H9 (cell line): ENCODE measurements at regions not wholly inside any gene's neighbourhood (a gene's known extent, or its start where the extent isn't known, plus 50 kb on each side); places are given as distances from the start of the nearest gene placed in this dataset.

Source experiments
- DNase-seq: peaks from one replicate; pipeline ENCODE4 v3.0.0-alpha.2; 2017
- H2AFZ ChIP-seq: one replicate; pipeline ENCODE4 v1.6.1; 2013; ENCODE audit warnings: mild to moderate bottlenecking, low read length, control low read depth, moderate library complexity
- H2AK5ac ChIP-seq: 2 replicates; pipeline ENCODE4 v1.6.1; 2013; ENCODE audit warnings: low read length, control low read depth, mixed read lengths; ENCODE audit not compliant: insufficient read length
- H2BK120ac ChIP-seq: one replicate; pipeline ENCODE4 v1.6.1; 2013; ENCODE audit warnings: low read depth, mild to moderate bottlenecking, low read length, control low read depth, inconsistent platforms; ENCODE audit not compliant: poor library complexity, severe bottlenecking
- H2BK12ac ChIP-seq: 2 replicates; pipeline ENCODE4 v1.6.1; 2013; ENCODE audit warnings: low read length, control low read depth, mixed read lengths, low read depth; ENCODE audit not compliant: insufficient read length
- H2BK15ac ChIP-seq: 2 replicates; pipeline ENCODE4 v1.6.1; 2013; ENCODE audit warnings: low read depth, low read length, control low read depth
- H2BK20ac ChIP-seq: one replicate; pipeline ENCODE4 v1.6.1; 2013; ENCODE audit warnings: low read depth, mild to moderate bottlenecking, low read length, control low read depth, inconsistent platforms; ENCODE audit not compliant: poor library complexity, severe bottlenecking
- H2BK5ac ChIP-seq: 2 replicates; pipeline ENCODE4 v1.6.1; 2013; ENCODE audit warnings: low read length, control low read depth, mixed read lengths; ENCODE audit not compliant: insufficient read length
- H3K14ac ChIP-seq: 2 replicates; pipeline ENCODE4 v1.6.1; 2013; ENCODE audit warnings: low read length, control low read depth; ENCODE audit not compliant: insufficient read depth
- H3K18ac ChIP-seq: 2 replicates; pipeline ENCODE4 v1.6.1; 2013; ENCODE audit warnings: low read depth, mild to moderate bottlenecking, mixed read lengths, low read length, control low read depth; ENCODE audit not compliant: insufficient read length
- H3K23ac ChIP-seq: 2 replicates; pipeline ENCODE4 v1.6.1; 2013; ENCODE audit warnings: low read length, control low read depth, mixed read lengths, low read depth; ENCODE audit not compliant: insufficient read length
- H3K23me2 ChIP-seq: 2 replicates; pipeline ENCODE4 v1.6.1; 2013; ENCODE audit warnings: low read depth, mild to moderate bottlenecking, mixed read lengths, low read length, control low read depth; ENCODE audit not compliant: insufficient read length, poor library complexity, severe bottlenecking
- H3K27ac ChIP-seq: 2 replicates; pipeline ENCODE4 v1.5.1; 2013; ENCODE audit warnings: low read length, control low read depth, mixed read lengths, low read depth; ENCODE audit not compliant: insufficient read length
- H3K27me3 ChIP-seq: 2 replicates; pipeline ENCODE4 v1.6.1; 2013; ENCODE audit warnings: low read length, control low read depth, inconsistent platforms; ENCODE audit not compliant: insufficient read depth
- H3K4ac ChIP-seq: 2 replicates; pipeline ENCODE4 v1.6.1; 2013; ENCODE audit warnings: low read depth, mild to moderate bottlenecking, control low read depth, inconsistent platforms, low read length, moderate library complexity
- H3K4me1 ChIP-seq: 2 replicates; pipeline ENCODE4 v1.6.1; 2013; ENCODE audit warnings: low read length, control low read depth, inconsistent platforms; ENCODE audit not compliant: insufficient read depth
- H3K4me2 ChIP-seq: 2 replicates; pipeline ENCODE4 v1.6.1; 2013; ENCODE audit warnings: low read length, control low read depth, mixed read lengths; ENCODE audit not compliant: insufficient read length, insufficient read depth
- H3K56ac ChIP-seq: 2 replicates; pipeline ENCODE4 v1.6.1; 2013; ENCODE audit warnings: low read depth, mild to moderate bottlenecking, mixed read lengths, low read length, control low read depth; ENCODE audit not compliant: insufficient read length
- H3K79me1 ChIP-seq: 2 replicates; pipeline ENCODE4 v1.6.1; 2013; ENCODE audit warnings: low read depth, mild to moderate bottlenecking, moderate library complexity, low read length, control low read depth, inconsistent platforms; ENCODE audit not compliant: insufficient read depth, poor library complexity, severe bottlenecking
- H3K79me2 ChIP-seq: 2 replicates; pipeline ENCODE4 v1.6.1; 2013; ENCODE audit warnings: low read length, control low read depth, inconsistent platforms; ENCODE audit not compliant: insufficient read depth
- H3K9ac ChIP-seq: 2 replicates; pipeline ENCODE4 v1.6.1; 2013; ENCODE audit warnings: low read length, control low read depth, mixed read lengths; ENCODE audit not compliant: insufficient read length; ENCODE audit errors: extremely low read depth
- H3K9me3 ChIP-seq: one replicate; pipeline ENCODE4 v1.6.1; 2013; ENCODE audit warnings: low read depth, low read length, inconsistent platforms; ENCODE audit not compliant: control insufficient read depth
- H3T11ph ChIP-seq: one replicate; pipeline ENCODE4 v1.6.1; 2013; ENCODE audit warnings: mild to moderate bottlenecking, low read length, control low read depth, inconsistent platforms
- H4K20me1 ChIP-seq: one replicate; pipeline ENCODE4 v1.6.1; 2013; ENCODE audit not compliant: control insufficient read depth, insufficient read length, insufficient read depth
- H4K5ac ChIP-seq: 2 replicates; pipeline ENCODE4 v1.6.1; 2013; ENCODE audit warnings: low read depth, mild to moderate bottlenecking, mixed read lengths, low read length, control low read depth; ENCODE audit not compliant: insufficient read length
- H4K8ac ChIP-seq: replicated peaks from 2 replicates; pipeline ENCODE4 v1.6.1; 2013; ENCODE audit warnings: low read length, control low read depth, mixed read lengths, low read depth; ENCODE audit not compliant: insufficient read length
- H4K91ac ChIP-seq: 2 replicates; pipeline ENCODE4 v1.6.1; 2013; ENCODE audit warnings: low read depth, mild to moderate bottlenecking, moderate library complexity, mixed read lengths, low read length, control low read depth; ENCODE audit not compliant: insufficient read length
- H3K27ac Mint-ChIP-seq, 3 experiments: 2 replicates in 2 of 3; 3 replicates in 1 of 3; pipeline ENCODE4 v1.8.0; 2020 to 2021; ENCODE audit warnings: mixed read lengths in 3 of 3, mild to moderate bottlenecking in 1 of 3, moderate library complexity in 1 of 3
- H3K27me3 Mint-ChIP-seq: 2 replicates; pipeline ENCODE4 v1.8.0; 2021; ENCODE audit warnings: low read depth, mild to moderate bottlenecking, moderate library complexity, mixed read lengths
- H3K36me3 Mint-ChIP-seq, 3 experiments: 2 replicates in 2 of 3; 3 replicates in 1 of 3; pipeline ENCODE4 v1.8.0; 2020 to 2021; ENCODE audit warnings: low read depth in 3 of 3, mixed read lengths in 3 of 3; ENCODE audit not compliant: insufficient read depth in 1 of 3
- H3K4me1 Mint-ChIP-seq, 2 experiments: 2 replicates each; pipeline ENCODE4 v1.8.0; 2020; ENCODE audit warnings: mixed read lengths in 2 of 2
- H3K4me3 Mint-ChIP-seq, 2 experiments: 2 replicates in 1 of 2; 3 replicates in 1 of 2; pipeline ENCODE4 v1.8.0; 2020 to 2021; ENCODE audit warnings: mild to moderate bottlenecking in 2 of 2, mixed read lengths in 2 of 2, moderate library complexity in 1 of 2
- H3K9me3 Mint-ChIP-seq, 2 experiments: 2 replicates in 1 of 2; 3 replicates in 1 of 2; pipeline ENCODE4 v1.8.0; 2020; ENCODE audit warnings: mild to moderate bottlenecking in 2 of 2, mixed read lengths in 2 of 2, moderate library complexity in 1 of 2
- WGBS: extraction: QIAGEN DNeasy Blood & Tissue Kit; methylation state at CpG from one replicate; pipeline ENCODE4 v1.1.7; 2013; ENCODE audit warnings: missing lambda C conversion rate, low lambda C conversion rate, mixed read lengths; ENCODE audit not compliant: insufficient read length; ENCODE audit errors: extremely low coverage; 5-methylcytosine and 5-hydroxymethylcytosine counted together
- TF ChIP-seq, protein P1 (sequence below): fragments of 200-600 bp; sonication (generic); conservative IDR thresholded peaks from 3 replicates; pipeline ENCODE4 v1.8.0; 2021; ENCODE audit warnings: antibody characterized with exemption, mild to moderate bottlenecking

DNA sequence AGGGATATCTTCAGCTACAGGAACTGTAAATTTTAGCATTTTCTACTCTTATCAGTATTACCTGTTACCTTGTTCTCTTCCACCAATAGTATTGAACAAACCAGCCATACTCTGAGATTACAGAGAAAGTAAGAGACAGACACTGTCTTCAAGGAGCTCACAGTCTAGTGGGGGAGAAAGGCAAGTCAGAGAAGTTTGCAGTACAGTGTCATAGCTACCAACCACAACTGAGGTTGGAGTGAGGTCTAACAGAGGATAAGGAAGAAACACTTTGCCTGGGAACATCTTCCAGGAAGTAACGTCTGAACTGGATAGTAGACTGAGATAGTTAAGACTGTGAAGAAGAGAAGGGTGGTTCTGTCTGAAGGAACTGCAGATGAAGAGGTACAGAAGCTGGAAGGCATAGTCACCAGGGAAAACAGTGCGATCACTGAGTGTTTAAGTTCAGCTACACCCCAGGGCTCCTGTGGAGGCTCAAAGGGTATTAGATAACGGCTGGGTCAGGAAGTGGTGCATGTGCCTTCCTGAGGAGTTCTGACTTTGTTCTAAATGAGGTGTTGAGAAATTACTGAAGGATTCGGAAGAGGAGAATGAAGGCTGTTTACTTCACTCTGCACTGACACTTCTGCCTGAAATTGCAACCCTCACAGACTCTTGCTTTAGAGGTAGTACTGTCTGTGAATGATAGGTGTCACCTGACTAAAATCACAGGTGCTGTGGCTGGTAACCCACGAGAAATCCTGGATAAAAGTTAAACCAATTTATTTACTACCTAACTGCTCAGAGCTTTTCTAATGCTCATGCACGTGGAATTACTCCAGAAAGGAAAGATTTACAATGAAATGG lies 841.6 kb downstream of the MAT2B start:
- H3K56ac ChIP-seq: no peak overlapping the region
- H3K4ac ChIP-seq: no peak overlapping the region
- H3K4me3 Mint-ChIP-seq: no peak overlapping the region
- H3T11ph ChIP-seq: no peak overlapping the region
- no peak overlapping the region for H2AFZ ChIP-seq
- no peaks in the 10 kb centered on the region; a peak in 1 of 5 replicates for H3K9me3 Mint-ChIP-seq
- no peaks in the 10 kb centered on the region for H3K79me2 ChIP-seq
- H4K8ac ChIP-seq: no peak overlapping the region
- no peaks in the 10 kb centered on the region for H3K36me3 Mint-ChIP-seq
- no peak overlapping the region for H2AK5ac ChIP-seq
- no peak overlapping the region for H3K4me2 ChIP-seq
- TF ChIP-seq, protein P1, sequence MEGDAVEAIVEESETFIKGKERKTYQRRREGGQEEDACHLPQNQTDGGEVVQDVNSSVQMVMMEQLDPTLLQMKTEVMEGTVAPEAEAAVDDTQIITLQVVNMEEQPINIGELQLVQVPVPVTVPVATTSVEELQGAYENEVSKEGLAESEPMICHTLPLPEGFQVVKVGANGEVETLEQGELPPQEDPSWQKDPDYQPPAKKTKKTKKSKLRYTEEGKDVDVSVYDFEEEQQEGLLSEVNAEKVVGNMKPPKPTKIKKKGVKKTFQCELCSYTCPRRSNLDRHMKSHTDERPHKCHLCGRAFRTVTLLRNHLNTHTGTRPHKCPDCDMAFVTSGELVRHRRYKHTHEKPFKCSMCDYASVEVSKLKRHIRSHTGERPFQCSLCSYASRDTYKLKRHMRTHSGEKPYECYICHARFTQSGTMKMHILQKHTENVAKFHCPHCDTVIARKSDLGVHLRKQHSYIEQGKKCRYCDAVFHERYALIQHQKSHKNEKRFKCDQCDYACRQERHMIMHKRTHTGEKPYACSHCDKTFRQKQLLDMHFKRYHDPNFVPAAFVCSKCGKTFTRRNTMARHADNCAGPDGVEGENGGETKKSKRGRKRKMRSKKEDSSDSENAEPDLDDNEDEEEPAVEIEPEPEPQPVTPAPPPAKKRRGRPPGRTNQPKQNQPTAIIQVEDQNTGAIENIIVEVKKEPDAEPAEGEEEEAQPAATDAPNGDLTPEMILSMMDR: no peak
- H3K9me3 ChIP-seq: no peaks in the 10 kb centered on the region
- H4K91ac ChIP-seq: no peak overlapping the region
- H3K27me3 ChIP-seq: no peaks in the 10 kb centered on the region
- H4K20me1 ChIP-seq: no peaks in the 10 kb centered on the region
- H3K9ac ChIP-seq: no peak overlapping the region
- no peaks in the 10 kb centered on the region for H3K79me1 ChIP-seq
- H3K27ac Mint-ChIP-seq: no peak overlapping the region
- H3K18ac ChIP-seq: no peak overlapping the region
- no peak overlapping the region for H2BK5ac ChIP-seq
- no peak for DNase-seq
- peaks cover 3 to 8% of the 10 kb centered on the region in 2 experiments; a peak in 1 of 4 replicates for H3K4me1 Mint-ChIP-seq
- WGBS: no CpG with 5 or more reads among the region's 6 CpGs
- no peak overlapping the region for H3K14ac ChIP-seq
- no peak overlapping the region for H2BK120ac ChIP-seq
- H3K27ac ChIP-seq: no peak overlapping the region
- no peaks in the 10 kb centered on the region for H3K27me3 Mint-ChIP-seq
- H3K4me1 ChIP-seq: no peaks in the 10 kb centered on the region; the same call in 1 of the 2 replicates
- H3K23ac ChIP-seq: no peak overlapping the region
- no peak overlapping the region for H4K5ac ChIP-seq
- H2BK15ac ChIP-seq: no peak overlapping the region
- no peak overlapping the region for H2BK20ac ChIP-seq
- no peaks in the 10 kb centered on the region for H3K23me2 ChIP-seq
- H2BK12ac ChIP-seq: no peak overlapping the region
